GM19025 (cell line): ENCODE measurements at regions not wholly inside any gene's neighbourhood (a gene's known extent, or its start where the extent isn't known, plus 50 kb on each side); places are given as distances from the start of the nearest gene placed in this dataset.
"Not testable (repeated sequence)": the region's sequence is repeated elsewhere in the genome, so short reads cannot be mapped to it uniquely, and the experiment has no call there.

ENCODE experiments used
- ATAC-seq: cut with Tn5 transposase; IDR thresholded peaks from one replicate; pipeline ENCODE4 v1.9.1; 2021; ENCODE audit warnings: mild to moderate bottlenecking, low read depth, moderate library complexity; ENCODE audit not compliant: unreplicated experiment

GRCh38 chr5:155575861-155576260 is 562.3 kb downstream of the KIF4B start:
- ATAC-seq: no peak

GRCh38 chr5:155586808-155587207 is 573.3 kb downstream of the KIF4B start:
- ATAC-seq: not testable (repeated sequence)

- ATAC-seq: no peak
These were observed 573.9 kb downstream of the KIF4B start for GRCh38 chr5:155587458-155587857.

- ATAC-seq: no peak
These were observed 577.7 kb downstream of the KIF4B start for GRCh38 chr5:155591273-155591672.

- ATAC-seq: no peak
These were observed 580.7 kb downstream of the KIF4B start for GRCh38 chr5:155594270-155594669.

GRCh38 chr5:155595791-155596190 is 582.2 kb downstream of the KIF4B start:
- ATAC-seq: no peak

- ATAC-seq: no peak
These were observed 585.0 kb downstream of the KIF4B start for GRCh38 chr5:155598552-155598951.

GRCh38 chr5:155605920-155606319 is 592.4 kb downstream of the KIF4B start:
- ATAC-seq: no peak

- peak; percentile 52 for ATAC-seq
These were observed 603.3 kb downstream of the KIF4B start for GRCh38 chr5:155616779-155617392.

- no peak for ATAC-seq
These were observed 606.1 kb downstream of the KIF4B start for GRCh38 chr5:155619688-155620087.

GRCh38 chr5:155620821-155621410 is 607.4 kb downstream of the KIF4B start:
- no peak for ATAC-seq

- no peak for ATAC-seq
These were observed 611.2 kb downstream of the KIF4B start for GRCh38 chr5:155624597-155625241.

GRCh38 chr5:155625315-155625714 is 611.8 kb downstream of the KIF4B start:
- ATAC-seq: no peak

GRCh38 chr5:155625897-155626543 is 612.5 kb downstream of the KIF4B start:
- ATAC-seq: no peak

- ATAC-seq: no peak
These were observed 613.0 kb downstream of the KIF4B start for GRCh38 chr5:155626592-155626991.

- ATAC-seq: no peak
These were observed 614.8 kb downstream of the KIF4B start for GRCh38 chr5:155628346-155628745.

- no peak for ATAC-seq
These were observed 616.0 kb downstream of the KIF4B start for GRCh38 chr5:155629597-155629996.

- no peak for ATAC-seq
These were observed 617.6 kb downstream of the KIF4B start for GRCh38 chr5:155631116-155631515.

GRCh38 chr5:155633338-155633957 is 619.9 kb downstream of the KIF4B start:
- no peak for ATAC-seq

GRCh38 chr5:155649666-155650065 is 636.1 kb downstream of the KIF4B start:
- no peak for ATAC-seq

- no peak for ATAC-seq
These were observed 642.0 kb downstream of the KIF4B start for GRCh38 chr5:155655569-155655968.
